Suprapubic skin (tissue), 4 donors: ENCODE measurements at regions not wholly inside any gene's neighbourhood (a gene's known extent, or its start where the extent isn't known, plus 50 kb on each side); places are given as distances from the start of the nearest gene placed in this dataset.

Experiments
- CTCF ChIP-seq, 2 donors: fragments of 200-600 bp in 1 of 2; fragments of 450-650 bp in 1 of 2; sonication (generic) in 1 of 2; IDR thresholded peaks; one replicate each; pipeline ENCODE4 v1.5.1; 2016 to 2019; ENCODE audit warnings: antibody characterized with exemption in 2 of 2, mild to moderate bottlenecking in 1 of 2, moderate library complexity in 1 of 2
- EP300 ChIP-seq: sonication (generic); formaldehyde crosslinking; IDR thresholded peaks from one replicate; pipeline ENCODE4 v1.6.1; 2017; ENCODE audit warnings: antibody characterized with exemption
- POLR2A ChIP-seq, 2 donors: fragments of 450-650 bp; IDR thresholded peaks; one replicate each; pipeline ENCODE4 v1.6.1; 2017; ENCODE audit warnings: antibody characterized with exemption in 2 of 2, mild to moderate bottlenecking in 2 of 2, moderate library complexity in 2 of 2
- POLR2AphosphoS5 ChIP-seq, 3 donors: sonication (generic); formaldehyde crosslinking; IDR thresholded peaks; one replicate each; pipeline ENCODE4 v1.6.1; 2017; ENCODE audit warnings: antibody characterized with exemption in 3 of 3

- TF ChIP-seq POLR2A (IDR thresholded peaks at IDR 0.05) (no peak), CTCF (IDR thresholded peaks at IDR 0.05) (no peak), POLR2AphosphoS5 (IDR thresholded peaks at IDR 0.05) (no peak), EP300 (no peak)
Measured at GRCh38 chr6:10338151-10338550, 76.7 kb downstream of the TFAP2A start.
